SU-DHL-6 (cell line): ENCODE measurements at regions not wholly inside any gene's neighbourhood (a gene's known extent, or its start where the extent isn't known, plus 50 kb on each side); places are given as distances from the start of the nearest gene placed in this dataset.

Experiments used
- EZH2phosphoT487 ChIP-seq: fragments of 200-600 bp; sonication (generic), shearing (Covaris generic); conservative IDR thresholded peaks from 2 replicates; pipeline ENCODE4 v1.6.1; 2018; ENCODE audit warnings: mild to moderate bottlenecking, antibody characterized with exemption, low read length, moderate library complexity, mixed read lengths
- TF ChIP-seq, protein P1 (sequence below): fragments of 200-600 bp; sonication (generic); IDR thresholded peaks from one replicate; pipeline ENCODE4 v1.5.1; 2017; ENCODE audit warnings: antibody characterized with exemption, mild to moderate bottlenecking, low read length, moderate library complexity; ENCODE audit not compliant: insufficient read depth, poor library complexity, severe bottlenecking

DNA sequence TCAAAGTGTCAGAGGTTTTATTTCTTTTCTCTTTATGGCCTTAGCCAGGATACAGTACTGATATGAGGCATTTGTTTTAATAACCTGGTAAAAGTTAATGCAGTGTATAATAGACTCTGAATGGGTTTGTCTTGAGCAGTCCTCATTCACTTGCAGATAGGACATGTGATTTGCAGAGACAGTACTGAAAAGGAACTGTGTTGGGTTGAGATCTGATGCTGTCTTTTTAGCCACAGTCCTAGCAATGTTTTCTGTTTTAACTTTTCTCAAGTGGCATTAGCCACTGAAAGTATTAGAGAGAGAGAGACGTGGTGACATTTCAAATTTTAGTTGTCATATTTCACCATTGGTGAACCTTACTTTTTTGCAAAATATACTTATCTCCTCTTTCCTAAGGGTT is 547.2 kb upstream of the MAN1A1 start:
- TF ChIP-seq, protein P1, sequence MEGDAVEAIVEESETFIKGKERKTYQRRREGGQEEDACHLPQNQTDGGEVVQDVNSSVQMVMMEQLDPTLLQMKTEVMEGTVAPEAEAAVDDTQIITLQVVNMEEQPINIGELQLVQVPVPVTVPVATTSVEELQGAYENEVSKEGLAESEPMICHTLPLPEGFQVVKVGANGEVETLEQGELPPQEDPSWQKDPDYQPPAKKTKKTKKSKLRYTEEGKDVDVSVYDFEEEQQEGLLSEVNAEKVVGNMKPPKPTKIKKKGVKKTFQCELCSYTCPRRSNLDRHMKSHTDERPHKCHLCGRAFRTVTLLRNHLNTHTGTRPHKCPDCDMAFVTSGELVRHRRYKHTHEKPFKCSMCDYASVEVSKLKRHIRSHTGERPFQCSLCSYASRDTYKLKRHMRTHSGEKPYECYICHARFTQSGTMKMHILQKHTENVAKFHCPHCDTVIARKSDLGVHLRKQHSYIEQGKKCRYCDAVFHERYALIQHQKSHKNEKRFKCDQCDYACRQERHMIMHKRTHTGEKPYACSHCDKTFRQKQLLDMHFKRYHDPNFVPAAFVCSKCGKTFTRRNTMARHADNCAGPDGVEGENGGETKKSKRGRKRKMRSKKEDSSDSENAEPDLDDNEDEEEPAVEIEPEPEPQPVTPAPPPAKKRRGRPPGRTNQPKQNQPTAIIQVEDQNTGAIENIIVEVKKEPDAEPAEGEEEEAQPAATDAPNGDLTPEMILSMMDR: no peak
- TF ChIP-seq EZH2phosphoT487: no peak
